Psoas muscle (tissue), 7 donors: ENCODE measurements at regions not wholly inside any gene's neighbourhood (a gene's known extent, or its start where the extent isn't known, plus 50 kb on each side); places are given as distances from the start of the nearest gene placed in this dataset.
"Not testable (repeated sequence)": the region's sequence is repeated elsewhere in the genome, so short reads cannot be mapped to it uniquely, and the experiment has no call there.

ENCODE experiments used
- ATAC-seq, 4 donors: fragments of 200-7000 bp; cut with Tn5 transposase; one replicate each; pipeline ENCODE4 v1.9.1; 2020; ENCODE audit warnings: moderate library complexity in 3 of 4, mild to moderate bottlenecking in 2 of 4
- DNase-seq, 2 donors: peaks; one replicate each; pipeline ENCODE4 v3.0.0-alpha.2; 2020
- H3K27ac ChIP-seq: fragments of 200-600 bp; one replicate; pipeline ENCODE4 v1.8.0; 2022
- H3K27me3 ChIP-seq, 3 donors: fragments of 200-600 bp in 1 of 3; one replicate each; pipeline versions ENCODE4 v1.6.1 to v1.8.0; 2013 to 2022; ENCODE audit warnings: low read length in 2 of 3, mild to moderate bottlenecking in 2 of 3, moderate library complexity in 1 of 3; ENCODE audit not compliant: insufficient read depth in 3 of 3
- H3K36me3 ChIP-seq, 2 donors: fragments of 200-600 bp in 1 of 2; one replicate each; pipeline versions ENCODE4 v1.6.1 to v1.8.0; 2013 to 2022; ENCODE audit warnings: low read depth in 1 of 2, mild to moderate bottlenecking in 1 of 2, moderate library complexity in 1 of 2; ENCODE audit not compliant: insufficient read depth in 1 of 2
- H3K4me1 ChIP-seq: fragments of 200-600 bp; one replicate; pipeline ENCODE4 v1.8.0; 2022
- H3K4me3 ChIP-seq: fragments of 200-600 bp; one replicate; pipeline ENCODE4 v1.8.0; 2022; ENCODE audit warnings: mild to moderate bottlenecking
- H3K9me3 ChIP-seq: fragments of 200-600 bp; one replicate; pipeline ENCODE4 v1.8.0; 2022
- CTCF ChIP-seq: fragments of 200-600 bp; IDR thresholded peaks from one replicate; pipeline ENCODE4 v1.8.0; 2022; ENCODE audit warnings: antibody characterized with exemption
- WGBS, 3 donors: extraction: QIAGEN DNeasy Blood & Tissue Kit; methylation state at CpG; one replicate each; pipeline versions ENCODE4 v1.1.6 to v1.1.7; 2013; 5-methylcytosine and 5-hydroxymethylcytosine counted together
- intact Hi-C, 2 donors: fragments of 100-400 bp; cut with DNase I; formaldehyde crosslinking; loops; one replicate each; pipeline versions ENCODE4 v1.11.0 to v1.14.2; 2022
- donor health status: healthy with polysubstance abuse.
- donor health status: DM: no; HTN: no; CAD: no; lungs with moderate emphysema.
- donor health status: Bipolar disorder and iron deficiency.
- donor health status: healthy.
- donor health status: DM: yes; HTN: yes; CAD: no.
- donor health status: DM: no; HTN: no; CAD: no.
- donor health status: DM: yes; HTN: yes; CAD: no.

GRCh38 chr7:142507799-142508198 lies 241.5 kb upstream of the PRSS1 start:
- H3K4me1 ChIP-seq = no peaks in the 10 kb centered on the region
- ATAC-seq (peak in 3 of 4 donors; percentile 31 to 64 (median 59)), DNase-seq (no peak)
- no peaks in the 10 kb centered on the region for H3K9me3 ChIP-seq
- H3K27me3 ChIP-seq = no peaks in the 10 kb centered on the region
- no peak overlapping the region for H3K4me3 ChIP-seq
- no peak overlapping the region for H3K27ac ChIP-seq
- 40 to 65% (median 42%) methylated on average over 5 of the region's 5 CpGs for WGBS, 3 donors
- intact Hi-C loops = loop anchor here in 1 of 2 donors (2.0 kb wide), 1 partner anchor 35 kb away; no protein-coding TSS in a partner anchor
- no peaks in the 10 kb centered on the region for H3K36me3 ChIP-seq
- no peak for TF ChIP-seq CTCF

DNA sequence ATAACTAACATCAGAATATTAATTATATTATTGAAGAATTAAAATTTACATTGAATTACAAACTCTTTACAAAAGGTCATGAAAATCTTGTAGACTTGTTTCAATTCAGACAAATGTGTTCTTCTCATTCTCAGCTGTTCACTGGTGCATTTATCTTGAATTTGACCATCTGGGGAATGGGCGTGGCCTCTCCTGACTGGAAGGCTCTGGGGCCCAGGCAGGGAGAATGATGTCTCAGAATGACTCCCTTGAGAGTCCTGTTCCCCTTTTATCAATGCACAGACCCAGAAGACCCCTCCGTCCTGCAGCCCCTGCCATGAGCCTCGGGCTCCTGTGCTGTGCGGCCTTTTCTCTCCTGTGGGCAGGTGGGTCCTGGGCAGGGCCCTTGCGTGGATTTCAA lies 242.2 kb upstream of the PRSS1 start:
- H3K4me1 ChIP-seq, H3K27me3 ChIP-seq, H3K36me3 ChIP-seq, H3K27ac ChIP-seq, ATAC-seq, H3K4me3 ChIP-seq, DNase-seq, intact Hi-C loops, H3K9me3 ChIP-seq: not testable (repeated sequence)
- WGBS, 3 donors = 81 to 88% (median 87%) methylated on average over 5 of the region's 5 CpGs

- no peak overlapping the region for H3K27ac ChIP-seq
- no peak overlapping the region for H3K4me3 ChIP-seq
- no peaks in the 10 kb centered on the region for H3K36me3 ChIP-seq
- DNase-seq (no peak), ATAC-seq (no peak)
- 85 to 88% (median 85%) methylated on average over 3 of the region's 3 CpGs for WGBS, 3 donors
- no peaks in the 10 kb centered on the region for H3K27me3 ChIP-seq
- no peaks in the 10 kb centered on the region for H3K9me3 ChIP-seq
- intact Hi-C loops = no loop called here
- TF ChIP-seq CTCF = no peak
- H3K4me1 ChIP-seq = no peaks in the 10 kb centered on the region
Measured at GRCh38 chr7:142506601-142507000, 242.7 kb upstream of the PRSS1 start.

DNA sequence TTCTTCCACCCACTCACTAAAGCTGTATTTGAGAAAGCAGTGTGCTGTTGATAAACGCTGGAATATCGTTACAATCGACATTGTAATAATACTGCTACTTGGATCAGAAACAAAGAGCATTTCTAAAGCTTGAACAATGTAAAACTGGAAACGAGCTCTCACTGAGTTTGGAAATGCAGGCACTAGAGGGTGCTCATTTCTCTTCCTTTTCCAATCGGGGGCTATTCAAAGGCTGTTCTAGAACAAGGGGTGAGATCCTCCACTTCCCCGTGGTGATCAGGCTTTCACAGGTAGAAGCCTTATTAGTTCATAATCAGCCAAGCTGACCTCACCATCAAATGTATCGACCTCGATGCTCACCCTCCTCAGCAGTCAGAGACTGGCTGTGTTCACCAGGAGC lies 245.3 kb upstream of the PRSS1 start:
- WGBS, 3 donors = 51 to 73% (median 59%) methylated on average over 6 to 8 of the region's 8 CpGs
- H3K36me3 ChIP-seq, H3K4me3 ChIP-seq, H3K4me1 ChIP-seq, H3K27ac ChIP-seq, DNase-seq, ATAC-seq, H3K9me3 ChIP-seq, intact Hi-C loops, H3K27me3 ChIP-seq: not testable (repeated sequence)

GRCh38 chr7:142503036-142503435 lies 245.2 kb upstream of the PRSS58 start:
- H3K27me3 ChIP-seq = no peaks in the 10 kb centered on the region
- 78 to 82% (median 80%) methylated on average over 6 of the region's 6 CpGs for WGBS, 3 donors
- intact Hi-C loops = no loop called here

More at GRCh38 chr7:142503036-142503435, 245.2 kb upstream of the PRSS58 start:
- DNase-seq (no peak), ATAC-seq (no peak)
- Histone ChIP-seq H3K27ac (no peak overlapping the region), H3K9me3 (no peaks in the 10 kb centered on the region), H3K36me3 (no peaks in the 10 kb centered on the region), H3K4me3 (no peak overlapping the region), H3K4me1 (no peaks in the 10 kb centered on the region)
- TF ChIP-seq CTCF = no peak
